GM23338 (cell line): ENCODE measurements at regions not wholly inside any gene's neighbourhood (a gene's known extent, or its start where the extent isn't known, plus 50 kb on each side); places are given as distances from the start of the nearest gene placed in this dataset.

Source experiments
- ATAC-seq: fragments of 200-7000 bp; cut with Tn5 transposase; 3 replicates; pipeline ENCODE4 v1.9.1; 2020
- DNase-seq: peaks from one replicate; pipeline ENCODE4 v3.0.0-alpha.2; 2015; ENCODE audit warnings: low spot score
- H2AFZ ChIP-seq: fragments of 200-600 bp; sonication (generic); 2 replicates; pipeline ENCODE4 v1.8.0; 2016; ENCODE audit warnings: antibody characterized with exemption, mild to moderate bottlenecking, moderate library complexity
- H3F3A ChIP-seq: fragments of 200-600 bp; sonication (generic); replicated peaks from 2 replicates; pipeline ENCODE4 v1.8.0; 2017; ENCODE audit warnings: antibody characterized with exemption, mixed run types, low read depth
- H3K27ac ChIP-seq: fragments of 200-600 bp; sonication (generic); 2 replicates; pipeline ENCODE4 v1.6.1; 2016; ENCODE audit warnings: low read depth
- H3K27me3 ChIP-seq: fragments of 200-600 bp; sonication (generic); 2 replicates; pipeline ENCODE4 v1.8.0; 2016; ENCODE audit warnings: mild to moderate bottlenecking, mixed run types, moderate library complexity; ENCODE audit not compliant: insufficient read depth
- H3K36me3 ChIP-seq: fragments of 200-600 bp; sonication (generic); 2 replicates; pipeline ENCODE4 v1.8.0; 2016; ENCODE audit warnings: mild to moderate bottlenecking; ENCODE audit not compliant: insufficient read depth
- H3K4me1 ChIP-seq: fragments of 200-600 bp; sonication (generic); 2 replicates; pipeline ENCODE4 v1.8.0; 2016; ENCODE audit warnings: mild to moderate bottlenecking, moderate library complexity; ENCODE audit not compliant: insufficient read depth
- H3K4me2 ChIP-seq: fragments of 200-600 bp; sonication (generic); 2 replicates; pipeline ENCODE4 v1.7.1; 2017; ENCODE audit warnings: mixed run types
- H3K4me3 ChIP-seq: fragments of 200-600 bp; sonication (generic); 2 replicates; pipeline ENCODE4 v1.6.1; 2016; ENCODE audit warnings: mixed run types
- H3K79me2 ChIP-seq: fragments of 200-600 bp; sonication (generic); replicated peaks from 2 replicates; pipeline ENCODE4 v1.8.0; 2017; ENCODE audit warnings: mild to moderate bottlenecking; ENCODE audit not compliant: insufficient read depth
- H3K9me2 ChIP-seq: fragments of 200-600 bp; sonication (generic); 2 replicates; pipeline ENCODE4 v1.8.0; 2017; ENCODE audit not compliant: insufficient read depth
- H4K20me1 ChIP-seq: fragments of 200-600 bp; sonication (generic); replicated peaks from 2 replicates; pipeline ENCODE4 v1.8.0; 2017; ENCODE audit warnings: mild to moderate bottlenecking; ENCODE audit not compliant: insufficient read depth
- H3K27ac Mint-ChIP-seq: 2 replicates; pipeline ENCODE4 v1.8.0; 2020; ENCODE audit warnings: inconsistent platforms, mild to moderate bottlenecking, moderate library complexity, mixed read lengths
- H3K27me3 Mint-ChIP-seq: 3 replicates; pipeline ENCODE4 v1.8.0; 2022; ENCODE audit warnings: low read depth, mild to moderate bottlenecking, moderate library complexity, mixed read lengths, inconsistent platforms; ENCODE audit not compliant: insufficient read depth, poor library complexity
- H3K36me3 Mint-ChIP-seq: 3 replicates; pipeline ENCODE4 v1.8.0; 2021; ENCODE audit warnings: low read depth, mild to moderate bottlenecking, inconsistent platforms, moderate library complexity, mixed read lengths
- H3K4me1 Mint-ChIP-seq: 3 replicates; pipeline ENCODE4 v1.8.0; 2020; ENCODE audit warnings: mild to moderate bottlenecking, inconsistent platforms, mixed read lengths
- H3K4me3 Mint-ChIP-seq: 3 replicates; pipeline ENCODE4 v1.8.0; 2021; ENCODE audit warnings: moderate library complexity, mild to moderate bottlenecking, inconsistent platforms, mixed read lengths
- H3K9me3 Mint-ChIP-seq: 3 replicates; pipeline ENCODE4 v1.8.0; 2020; ENCODE audit warnings: moderate library complexity, mild to moderate bottlenecking, inconsistent platforms, mixed read lengths
- CREB1 ChIP-seq: fragments of 250-450 bp; sonication (Bioruptor Pico); IDR thresholded peaks from 2 replicates; pipeline ENCODE4 v1.5.0; 2020; ENCODE audit warnings: low read depth, mild to moderate bottlenecking, moderate library complexity
- CTCF ChIP-seq, 2 experiments: fragments of 200-600 bp in 1 of 2; sonication (generic) in 1 of 2; conservative IDR thresholded peaks; 2 replicates each; pipeline versions ENCODE4 v1.5.1 to v1.6.1; 2016 to 2017; ENCODE audit warnings: antibody characterized with exemption in 2 of 2, low read depth in 2 of 2, mild to moderate bottlenecking in 2 of 2, moderate library complexity in 1 of 2
- ETS1 ChIP-seq: IDR thresholded peaks from 2 replicates; pipeline ENCODE4 v1.6.1; 2016; ENCODE audit warnings: antibody characterized with exemption
- EZH2 ChIP-seq: fragments of 200-600 bp; sonication (generic); IDR thresholded peaks from one replicate; pipeline ENCODE4 v1.8.0; 2017; ENCODE audit warnings: antibody characterized with exemption, mild to moderate bottlenecking, low read depth; ENCODE audit not compliant: unreplicated experiment
- EZH2phosphoT487 ChIP-seq: fragments of 200-600 bp; sonication (generic); IDR thresholded peaks from one replicate; pipeline ENCODE4 v1.8.1; 2018; ENCODE audit warnings: antibody characterized with exemption; ENCODE audit not compliant: unreplicated experiment
- JUNB ChIP-seq: IDR thresholded peaks from one replicate; pipeline ENCODE4 v1.6.1; 2016; ENCODE audit warnings: antibody characterized with exemption; ENCODE audit not compliant: unreplicated experiment
- NANOG ChIP-seq: IDR thresholded peaks from 2 replicates; pipeline ENCODE4 v1.6.1; 2016; ENCODE audit warnings: antibody characterized with exemption, borderline replicate concordance
- POLR2AphosphoS5 ChIP-seq: IDR thresholded peaks from 2 replicates; pipeline ENCODE4 v1.6.1; 2016; ENCODE audit warnings: antibody characterized with exemption, low read depth
- STAT1 ChIP-seq: IDR thresholded peaks from one replicate; pipeline ENCODE4 v1.6.1; 2016; ENCODE audit warnings: antibody characterized with exemption; ENCODE audit not compliant: unreplicated experiment
- ZNF114 ChIP-seq: fragments of 250-450 bp; sonication (Bioruptor Pico); IDR thresholded peaks from 2 replicates; pipeline ENCODE4 v1.5.0; 2020; ENCODE audit warnings: mild to moderate bottlenecking, moderate library complexity
- ZNF331 ChIP-seq: fragments of 250-450 bp; sonication (Bioruptor Pico); IDR thresholded peaks from 2 replicates; pipeline ENCODE4 v1.5.0; 2020; ENCODE audit warnings: low read depth, mild to moderate bottlenecking, moderate library complexity
- TF ChIP-seq, protein P1 (sequence below): IDR thresholded peaks from one replicate; pipeline ENCODE4 v1.6.1; 2018; ENCODE audit warnings: antibody characterized with exemption; ENCODE audit not compliant: unreplicated experiment
- TF ChIP-seq, protein P2 (sequence below): fragments of 250-450 bp; sonication (Bioruptor Pico); IDR thresholded peaks from 2 replicates; pipeline ENCODE4 v1.5.0; 2020; ENCODE audit warnings: mild to moderate bottlenecking, moderate library complexity

DNA sequence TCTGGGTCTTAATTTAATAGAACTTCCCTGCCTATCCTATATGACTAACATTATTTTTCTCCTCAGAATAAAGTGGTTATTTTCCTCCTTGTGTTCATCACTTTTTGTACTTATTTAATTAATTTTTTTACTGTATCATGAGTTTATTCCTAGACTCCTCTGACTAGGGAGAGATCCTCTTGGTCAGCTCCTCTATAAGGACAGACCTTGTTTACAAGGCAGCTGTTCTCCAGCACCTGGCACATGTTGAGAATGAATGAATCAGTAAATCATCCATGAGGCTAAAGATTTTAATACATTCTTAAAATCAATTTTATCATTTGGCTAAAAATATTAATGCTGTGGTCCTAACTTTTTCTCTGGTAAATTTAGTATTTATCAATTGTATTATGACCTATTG is 139.8 kb downstream of the NUDT12 start:
- Histone ChIP-seq H3K79me2 (no peaks in the 10 kb centered on the region), H4K20me1 (no peaks in the 10 kb centered on the region), H3K4me1 (no peaks in the 10 kb centered on the region), H3K27me3 (no peaks in the 10 kb centered on the region), H3K4me3 (no peak overlapping the region), H3F3A (no peaks in the 10 kb centered on the region), H3K36me3 (no peaks in the 10 kb centered on the region), H2AFZ (no peak overlapping the region), H3K9me2 (no peaks in the 10 kb centered on the region; the same call in 1 of the 2 replicates), H3K27ac (no peak overlapping the region), H3K4me2 (no peak overlapping the region)
- no peaks in the 10 kb centered on the region for H3K36me3 Mint-ChIP-seq
- DNase-seq (no peak), ATAC-seq (no peak)
- H3K27me3 Mint-ChIP-seq, result no peaks in the 10 kb centered on the region
- H3K4me3 Mint-ChIP-seq, result no peak overlapping the region
- H3K27ac Mint-ChIP-seq, result no peak overlapping the region
- TF ChIP-seq CREB1 (no peak), POLR2AphosphoS5 (no peak), NANOG (no peak), JUNB (no peak), ZNF331 (CRISPR knock-in tag) (no peak), CTCF (conservative IDR thresholded peaks at IDR 0.05; ENCODE audit: low read depth in 2 of 2) (no peak), ZNF114 (CRISPR knock-in tag) (no peak), EZH2 (no peak), STAT1 (no peak), EZH2phosphoT487 (no peak), ETS1 (no peak)
- TF ChIP-seq, protein P1, sequence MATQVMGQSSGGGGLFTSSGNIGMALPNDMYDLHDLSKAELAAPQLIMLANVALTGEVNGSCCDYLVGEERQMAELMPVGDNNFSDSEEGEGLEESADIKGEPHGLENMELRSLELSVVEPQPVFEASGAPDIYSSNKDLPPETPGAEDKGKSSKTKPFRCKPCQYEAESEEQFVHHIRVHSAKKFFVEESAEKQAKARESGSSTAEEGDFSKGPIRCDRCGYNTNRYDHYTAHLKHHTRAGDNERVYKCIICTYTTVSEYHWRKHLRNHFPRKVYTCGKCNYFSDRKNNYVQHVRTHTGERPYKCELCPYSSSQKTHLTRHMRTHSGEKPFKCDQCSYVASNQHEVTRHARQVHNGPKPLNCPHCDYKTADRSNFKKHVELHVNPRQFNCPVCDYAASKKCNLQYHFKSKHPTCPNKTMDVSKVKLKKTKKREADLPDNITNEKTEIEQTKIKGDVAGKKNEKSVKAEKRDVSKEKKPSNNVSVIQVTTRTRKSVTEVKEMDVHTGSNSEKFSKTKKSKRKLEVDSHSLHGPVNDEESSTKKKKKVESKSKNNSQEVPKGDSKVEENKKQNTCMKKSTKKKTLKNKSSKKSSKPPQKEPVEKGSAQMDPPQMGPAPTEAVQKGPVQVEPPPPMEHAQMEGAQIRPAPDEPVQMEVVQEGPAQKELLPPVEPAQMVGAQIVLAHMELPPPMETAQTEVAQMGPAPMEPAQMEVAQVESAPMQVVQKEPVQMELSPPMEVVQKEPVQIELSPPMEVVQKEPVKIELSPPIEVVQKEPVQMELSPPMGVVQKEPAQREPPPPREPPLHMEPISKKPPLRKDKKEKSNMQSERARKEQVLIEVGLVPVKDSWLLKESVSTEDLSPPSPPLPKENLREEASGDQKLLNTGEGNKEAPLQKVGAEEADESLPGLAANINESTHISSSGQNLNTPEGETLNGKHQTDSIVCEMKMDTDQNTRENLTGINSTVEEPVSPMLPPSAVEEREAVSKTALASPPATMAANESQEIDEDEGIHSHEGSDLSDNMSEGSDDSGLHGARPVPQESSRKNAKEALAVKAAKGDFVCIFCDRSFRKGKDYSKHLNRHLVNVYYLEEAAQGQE, result no peak
- TF ChIP-seq, protein P2, sequence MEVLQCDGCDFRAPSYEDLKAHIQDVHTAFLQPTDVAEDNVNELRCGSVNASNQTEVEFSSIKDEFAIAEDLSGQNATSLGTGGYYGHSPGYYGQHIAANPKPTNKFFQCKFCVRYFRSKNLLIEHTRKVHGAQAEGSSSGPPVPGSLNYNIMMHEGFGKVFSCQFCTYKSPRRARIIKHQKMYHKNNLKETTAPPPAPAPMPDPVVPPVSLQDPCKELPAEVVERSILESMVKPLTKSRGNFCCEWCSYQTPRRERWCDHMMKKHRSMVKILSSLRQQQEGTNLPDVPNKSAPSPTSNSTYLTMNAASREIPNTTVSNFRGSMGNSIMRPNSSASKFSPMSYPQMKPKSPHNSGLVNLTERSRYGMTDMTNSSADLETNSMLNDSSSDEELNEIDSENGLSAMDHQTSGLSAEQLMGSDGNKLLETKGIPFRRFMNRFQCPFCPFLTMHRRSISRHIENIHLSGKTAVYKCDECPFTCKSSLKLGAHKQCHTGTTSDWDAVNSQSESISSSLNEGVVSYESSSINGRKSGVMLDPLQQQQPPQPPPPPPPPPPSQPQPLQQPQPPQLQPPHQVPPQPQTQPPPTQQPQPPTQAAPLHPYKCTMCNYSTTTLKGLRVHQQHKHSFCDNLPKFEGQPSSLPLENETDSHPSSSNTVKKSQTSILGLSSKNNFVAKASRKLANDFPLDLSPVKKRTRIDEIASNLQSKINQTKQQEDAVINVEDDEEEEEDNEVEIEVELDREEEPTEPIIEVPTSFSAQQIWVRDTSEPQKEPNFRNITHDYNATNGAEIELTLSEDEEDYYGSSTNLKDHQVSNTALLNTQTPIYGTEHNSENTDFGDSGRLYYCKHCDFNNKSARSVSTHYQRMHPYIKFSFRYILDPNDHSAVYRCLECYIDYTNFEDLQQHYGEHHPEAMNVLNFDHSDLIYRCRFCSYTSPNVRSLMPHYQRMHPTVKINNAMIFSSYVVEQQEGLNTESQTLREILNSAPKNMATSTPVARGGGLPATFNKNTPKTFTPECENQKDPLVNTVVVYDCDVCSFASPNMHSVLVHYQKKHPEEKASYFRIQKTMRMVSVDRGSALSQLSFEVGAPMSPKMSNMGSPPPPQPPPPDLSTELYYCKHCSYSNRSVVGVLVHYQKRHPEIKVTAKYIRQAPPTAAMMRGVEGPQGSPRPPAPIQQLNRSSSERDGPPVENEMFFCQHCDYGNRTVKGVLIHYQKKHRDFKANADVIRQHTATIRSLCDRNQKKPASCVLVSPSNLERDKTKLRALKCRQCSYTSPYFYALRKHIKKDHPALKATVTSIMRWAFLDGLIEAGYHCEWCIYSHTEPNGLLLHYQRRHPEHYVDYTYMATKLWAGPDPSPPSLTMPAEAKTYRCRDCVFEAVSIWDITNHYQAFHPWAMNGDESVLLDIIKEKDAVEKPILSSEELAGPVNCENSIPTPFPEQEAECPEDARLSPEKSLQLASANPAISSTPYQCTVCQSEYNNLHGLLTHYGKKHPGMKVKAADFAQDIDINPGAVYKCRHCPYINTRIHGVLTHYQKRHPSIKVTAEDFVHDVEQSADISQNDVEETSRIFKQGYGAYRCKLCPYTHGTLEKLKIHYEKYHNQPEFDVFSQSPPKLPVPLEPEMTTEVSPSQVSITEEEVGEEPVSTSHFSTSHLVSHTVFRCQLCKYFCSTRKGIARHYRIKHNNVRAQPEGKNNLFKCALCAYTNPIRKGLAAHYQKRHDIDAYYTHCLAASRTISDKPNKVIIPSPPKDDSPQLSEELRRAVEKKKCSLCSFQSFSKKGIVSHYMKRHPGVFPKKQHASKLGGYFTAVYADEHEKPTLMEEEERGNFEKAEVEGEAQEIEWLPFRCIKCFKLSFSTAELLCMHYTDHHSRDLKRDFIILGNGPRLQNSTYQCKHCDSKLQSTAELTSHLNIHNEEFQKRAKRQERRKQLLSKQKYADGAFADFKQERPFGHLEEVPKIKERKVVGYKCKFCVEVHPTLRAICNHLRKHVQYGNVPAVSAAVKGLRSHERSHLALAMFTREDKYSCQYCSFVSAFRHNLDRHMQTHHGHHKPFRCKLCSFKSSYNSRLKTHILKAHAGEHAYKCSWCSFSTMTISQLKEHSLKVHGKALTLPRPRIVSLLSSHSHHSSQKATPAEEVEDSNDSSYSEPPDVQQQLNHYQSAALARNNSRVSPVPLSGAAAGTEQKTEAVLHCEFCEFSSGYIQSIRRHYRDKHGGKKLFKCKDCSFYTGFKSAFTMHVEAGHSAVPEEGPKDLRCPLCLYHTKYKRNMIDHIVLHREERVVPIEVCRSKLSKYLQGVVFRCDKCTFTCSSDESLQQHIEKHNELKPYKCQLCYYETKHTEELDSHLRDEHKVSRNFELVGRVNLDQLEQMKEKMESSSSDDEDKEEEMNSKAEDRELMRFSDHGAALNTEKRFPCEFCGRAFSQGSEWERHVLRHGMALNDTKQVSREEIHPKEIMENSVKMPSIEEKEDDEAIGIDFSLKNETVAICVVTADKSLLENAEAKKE (CRISPR knock-in tag), result no peak
- no peaks in the 10 kb centered on the region for H3K4me1 Mint-ChIP-seq
- no peaks in the 10 kb centered on the region for H3K9me3 Mint-ChIP-seq
